ENCODE measurements at regions not wholly inside any gene's neighbourhood (a gene's known extent, or its start where the extent isn't known, plus 50 kb on each side); places are given as distances from the start of the nearest gene placed in this dataset.

DNA sequence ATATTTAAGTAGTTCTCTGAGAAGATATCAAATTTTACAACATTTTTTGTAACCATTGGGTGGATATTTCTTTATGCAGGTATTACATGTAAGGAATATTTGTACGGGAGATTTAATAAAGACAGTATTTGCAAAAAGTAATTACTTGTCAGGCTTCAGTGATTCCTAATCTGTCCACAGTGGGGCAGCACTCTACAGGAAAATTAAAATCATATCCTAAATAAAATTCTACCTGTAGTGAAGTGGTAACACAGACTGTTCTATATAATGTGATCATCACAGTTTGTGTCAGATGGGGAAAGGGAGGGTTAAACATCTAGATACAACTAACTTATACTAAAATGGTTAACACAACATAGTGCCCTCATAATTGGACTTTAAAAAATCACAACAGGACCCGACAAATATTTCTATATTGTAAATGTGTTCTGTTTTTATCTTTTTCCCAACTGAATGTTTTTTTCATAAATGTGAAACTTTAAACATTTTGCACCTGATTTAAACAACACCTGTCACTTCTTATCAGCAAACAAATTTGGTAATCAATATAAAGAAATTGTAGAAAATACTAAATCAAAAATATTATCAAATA is 145.6 kb upstream of the MANEA start:
- no peak overlapping the region for H4K8ac ChIP-seq (ENCODE audit: low read depth in 2 of 2, low read length in 2 of 2)
- TF ChIP-seq RAD21 (IDR thresholded peaks at IDR 0.05; ENCODE audit: low read length) = peak; percentile 61
- TF ChIP-seq SMC3 (IDR thresholded peaks at IDR 0.05; ENCODE audit: low read depth, low read length) = peak; percentile 41; the same call in 1 of the 2 replicates
- TF ChIP-seq, protein P1, sequence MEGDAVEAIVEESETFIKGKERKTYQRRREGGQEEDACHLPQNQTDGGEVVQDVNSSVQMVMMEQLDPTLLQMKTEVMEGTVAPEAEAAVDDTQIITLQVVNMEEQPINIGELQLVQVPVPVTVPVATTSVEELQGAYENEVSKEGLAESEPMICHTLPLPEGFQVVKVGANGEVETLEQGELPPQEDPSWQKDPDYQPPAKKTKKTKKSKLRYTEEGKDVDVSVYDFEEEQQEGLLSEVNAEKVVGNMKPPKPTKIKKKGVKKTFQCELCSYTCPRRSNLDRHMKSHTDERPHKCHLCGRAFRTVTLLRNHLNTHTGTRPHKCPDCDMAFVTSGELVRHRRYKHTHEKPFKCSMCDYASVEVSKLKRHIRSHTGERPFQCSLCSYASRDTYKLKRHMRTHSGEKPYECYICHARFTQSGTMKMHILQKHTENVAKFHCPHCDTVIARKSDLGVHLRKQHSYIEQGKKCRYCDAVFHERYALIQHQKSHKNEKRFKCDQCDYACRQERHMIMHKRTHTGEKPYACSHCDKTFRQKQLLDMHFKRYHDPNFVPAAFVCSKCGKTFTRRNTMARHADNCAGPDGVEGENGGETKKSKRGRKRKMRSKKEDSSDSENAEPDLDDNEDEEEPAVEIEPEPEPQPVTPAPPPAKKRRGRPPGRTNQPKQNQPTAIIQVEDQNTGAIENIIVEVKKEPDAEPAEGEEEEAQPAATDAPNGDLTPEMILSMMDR (conservative IDR thresholded peaks at IDR 0.05; ENCODE audit: low read depth, low read length) = peak; percentile 68
- TF ChIP-seq RCOR1 (IDR thresholded peaks at IDR 0.05; ENCODE audit: insufficient replicate concordance, low read length) = no peak
- no TSS peak for BruUV-seq (replicated peaks)
- no peaks in the 10 kb centered on the region for H3K9me3 ChIP-seq (ENCODE audit: control insufficient read depth, insufficient read depth, low read length)
- in situ Hi-C loops (cut with MboI; ENCODE audit: low sequenced_read_pairs) (no loop called here), dilution Hi-C loops (cut with HindIII; ENCODE audit: low sequenced_read_pairs, unreplicated experiment) (no loop called here), intact Hi-C loops (cut with micrococcal nuclease) (loop anchor here (2.0 kb wide), 1 partner anchor 1089 kb away; the partner anchor contains the start of gene UFL1)
- ATAC-seq (ENCODE audit: low read depth) (peak; percentile 71), DNase-seq (peak; percentile 40)
- no peak overlapping the region for H3K4ac ChIP-seq (ENCODE audit: low read depth, low read length)
- H2AFZ ChIP-seq (replicated peaks; ENCODE audit: low read length, poor library complexity) = no peak overlapping the region
- H3K27ac ChIP-seq (ENCODE audit: insufficient read depth, low read length) = no peak overlapping the region
- H3K23ac ChIP-seq (ENCODE audit: low read depth, low read length) = no peak overlapping the region
- H4K5ac ChIP-seq (ENCODE audit: low read depth, low read length) = no peak overlapping the region
- ChIA-PET POLR2A (ENCODE audit: unreplicated experiment) (no interaction called here), CTCF (no interaction called here)
- no peak overlapping the region for H2BK15ac ChIP-seq (ENCODE audit: low read depth, low read length)
- no peak overlapping the region for H2AK5ac ChIP-seq (ENCODE audit: low read depth, low read length)
- H4K91ac ChIP-seq (ENCODE audit: insufficient read depth, low read depth, low read length) = no peak overlapping the region
- H3K4me1 ChIP-seq (ENCODE audit: control insufficient read depth, insufficient read depth, low read length) = no peaks in the 10 kb centered on the region
- no peak overlapping the region for H3K14ac ChIP-seq (replicated peaks; ENCODE audit: low read depth, low read length)
- H3K9ac ChIP-seq (ENCODE audit: low read depth, low read length) = no peak overlapping the region
- no peak overlapping the region for H2BK120ac ChIP-seq (ENCODE audit: low read depth, low read length)
- no peaks in the 10 kb centered on the region for H3K36me3 ChIP-seq (ENCODE audit: control insufficient read depth, insufficient read depth, low read length)
- no peak overlapping the region for H3K4me2 ChIP-seq (ENCODE audit: low read depth, low read length)
- no peak overlapping the region for H2AK9ac ChIP-seq (replicated peaks; ENCODE audit: low read depth, low read length, poor library complexity)
- no peaks in the 10 kb centered on the region for H3K9me1 ChIP-seq (ENCODE audit: insufficient read depth, low read length)
- H3K27me3 ChIP-seq (ENCODE audit: control insufficient read depth, insufficient read depth, low read length) = no peaks in the 10 kb centered on the region
- H3K18ac ChIP-seq (ENCODE audit: low read depth, low read length) = no peak overlapping the region
- no peak overlapping the region for H2BK20ac ChIP-seq (ENCODE audit: low read depth, low read length)
- no peaks in the 10 kb centered on the region for H3K79me1 ChIP-seq (ENCODE audit: low read depth in 1 of 2, low read length in 2 of 2)
- H3K56ac ChIP-seq (ENCODE audit: extremely low read depth, insufficient read depth, low read length) = no peak overlapping the region
- H3K4me3 ChIP-seq (ENCODE audit: insufficient read depth, low read depth, low read length) = no peak overlapping the region
- H2BK5ac ChIP-seq (ENCODE audit: low read depth, low read length, poor library complexity, severe bottlenecking) = no peak overlapping the region
- WGBS, 2 experiments (ENCODE audit: extremely low coverage in 2 of 2, insufficient read length in 1 of 2) = no CpG with 5 or more reads among the region's 2 CpGs
- no peaks in the 10 kb centered on the region for H4K20me1 ChIP-seq (ENCODE audit: insufficient read depth, low read length)

All from IMR-90 (cell line).